Pulmonary artery endothelial cell (primary cell): ENCODE measurements at regions not wholly inside any gene's neighbourhood (a gene's known extent, or its start where the extent isn't known, plus 50 kb on each side); places are given as distances from the start of the nearest gene placed in this dataset.
"Not testable (repeated sequence)": the region's sequence is repeated elsewhere in the genome, so short reads cannot be mapped to it uniquely, and the experiment has no call there.

Experiments used
- DNase-seq: peaks from one replicate; pipeline ENCODE4 v3.0.0-alpha.2; 2011; ENCODE audit warnings: low read depth, low spot score

DNA sequence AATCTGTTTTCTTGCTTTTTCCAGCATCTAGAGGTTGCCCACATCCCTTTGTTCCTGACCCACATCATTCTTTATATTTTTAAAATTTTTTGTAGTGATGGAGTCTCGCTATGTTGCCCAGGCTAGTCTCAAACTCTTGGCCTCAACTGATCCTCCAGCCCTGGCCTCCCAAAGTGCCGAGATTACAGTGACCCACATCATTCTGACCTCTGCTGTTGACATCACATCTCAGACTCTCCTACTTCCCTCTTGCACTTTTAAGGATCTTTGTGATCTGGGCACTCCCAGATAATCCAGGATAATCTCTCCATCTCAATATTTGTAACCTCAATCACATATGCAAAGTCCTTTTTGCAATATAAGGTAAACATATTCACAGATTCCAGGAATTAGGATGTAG, 266.6 kb downstream of the MEX3B start:
- DNase-seq, result no peak

DNA sequence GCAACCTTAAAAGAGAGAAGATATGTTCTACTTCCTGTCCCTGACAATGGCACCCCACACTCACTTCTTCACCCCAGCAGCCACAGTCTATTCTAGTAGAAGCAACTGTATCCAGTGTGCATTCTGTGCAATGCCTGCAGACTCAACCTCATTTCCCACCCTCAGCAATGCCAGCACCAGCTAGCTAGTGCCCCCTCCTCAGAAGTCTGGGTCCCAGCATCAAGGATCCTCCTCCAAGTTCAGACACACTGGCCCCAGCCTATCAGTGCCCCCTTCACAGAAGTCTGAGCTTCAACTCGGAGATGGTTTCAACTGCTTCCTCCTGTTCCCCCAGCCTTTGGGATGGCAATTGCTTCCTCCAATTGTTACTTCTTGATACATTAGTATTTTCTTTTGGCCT, 268.3 kb downstream of the MEX3B start:
- DNase-seq, result no peak

DNA sequence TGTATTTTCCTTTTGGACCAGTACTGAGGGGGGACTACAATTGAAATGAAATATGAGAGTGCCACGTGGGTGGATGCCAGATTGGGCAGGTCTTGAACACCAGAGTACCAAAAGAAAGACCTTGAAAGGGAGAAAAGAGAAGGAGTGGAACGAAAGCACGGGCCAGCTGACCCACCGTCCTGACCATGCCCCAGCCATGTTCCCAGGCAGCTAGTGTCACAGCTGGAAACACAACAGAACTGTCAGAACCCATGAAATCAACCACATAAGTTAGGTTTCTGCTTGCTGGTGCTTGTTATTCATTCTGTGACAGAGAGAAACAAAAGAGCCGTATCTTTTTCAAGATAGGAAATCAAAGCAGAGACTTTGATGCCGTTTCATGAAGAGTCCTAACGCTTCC, 268.8 kb downstream of the MEX3B start:
- DNase-seq, result no peak

DNA sequence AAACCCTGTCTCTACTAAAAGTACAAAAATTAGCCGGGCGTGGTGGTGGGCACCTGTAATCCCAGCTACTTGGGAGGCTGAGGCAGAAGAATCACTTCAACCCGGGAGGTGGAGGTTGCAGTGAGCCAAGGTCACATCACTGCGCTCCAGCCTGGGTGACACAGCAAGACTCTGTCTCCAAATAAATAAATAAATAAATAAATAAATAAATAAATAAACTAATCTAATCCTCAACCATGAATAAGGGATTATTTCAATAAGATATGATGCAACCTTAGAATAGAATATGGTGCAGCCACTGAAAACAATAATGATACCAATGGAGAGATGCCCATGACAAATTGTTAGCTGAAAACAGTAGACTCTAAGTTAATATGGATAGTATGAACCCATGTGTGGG, 270.0 kb downstream of the MEX3B start:
- DNase-seq, result not testable (repeated sequence)

DNA sequence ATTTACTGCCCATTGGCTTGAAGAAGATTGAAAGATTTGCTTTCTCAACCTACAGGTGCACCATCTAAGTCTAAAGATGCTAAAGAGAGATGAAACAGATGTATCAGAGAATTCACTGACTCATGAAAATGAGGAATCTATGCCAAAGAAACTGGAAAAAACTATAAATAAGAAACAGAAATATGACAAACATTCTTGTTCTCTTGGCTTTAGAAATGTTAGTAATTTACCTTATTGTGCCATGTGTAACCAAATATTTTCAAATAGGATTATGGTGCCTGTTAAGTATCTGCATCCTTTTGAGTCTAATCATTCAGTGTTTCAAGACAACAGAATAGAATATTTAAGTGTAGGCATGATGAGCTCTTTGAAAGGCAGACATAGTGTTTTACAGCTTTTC, 271.5 kb downstream of the MEX3B start:
- DNase-seq, result no peak

DNA sequence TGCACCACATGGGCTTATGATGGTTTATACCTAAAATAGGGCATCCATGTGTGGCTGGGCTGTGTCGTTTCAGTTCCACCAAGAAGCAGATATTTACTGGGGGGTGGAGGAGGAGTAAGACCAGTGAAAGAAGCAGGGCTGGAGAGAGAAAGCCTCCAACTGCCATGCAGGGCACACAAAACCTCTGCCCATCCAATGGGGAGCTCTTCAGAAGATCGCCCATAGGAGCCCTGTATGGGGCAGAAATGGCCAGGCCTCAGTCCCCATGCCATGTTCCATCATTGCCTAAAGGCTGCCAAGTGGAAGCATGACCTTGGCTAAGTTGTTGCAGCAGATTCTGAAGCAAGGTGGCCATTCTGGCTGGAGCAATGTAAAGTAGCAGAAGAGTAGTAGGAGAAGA, 277.0 kb downstream of the MEX3B start:
- no peak for DNase-seq

DNA sequence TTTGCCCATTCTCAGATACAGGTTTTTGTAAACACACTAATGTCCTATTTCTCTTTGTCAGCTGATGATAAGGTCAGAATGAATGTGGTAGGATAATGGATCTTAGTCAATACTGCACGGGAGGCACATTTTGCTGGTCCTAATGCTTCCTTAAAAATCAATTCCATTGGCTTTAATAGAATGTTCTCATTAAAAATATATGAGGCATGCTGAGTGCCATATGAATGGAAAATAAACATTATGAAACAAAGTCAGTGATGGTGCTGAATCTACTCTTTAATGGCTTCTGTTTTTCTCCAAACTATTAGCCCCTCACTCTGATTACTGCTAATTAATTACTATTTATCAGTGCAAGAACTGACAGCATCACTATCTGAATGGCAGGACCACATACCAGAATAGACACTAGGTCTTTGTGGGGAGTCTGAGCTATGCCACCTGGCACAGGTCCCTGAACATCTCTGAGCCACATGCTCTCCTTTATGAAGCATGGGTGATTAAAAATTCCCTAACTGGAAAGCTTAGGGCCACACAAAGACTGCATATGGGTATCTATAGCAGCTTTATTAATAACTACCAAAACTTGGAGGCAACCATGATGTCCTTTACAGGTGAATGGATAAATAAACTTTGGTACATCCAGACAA, 278.9 kb downstream of the MEX3B start:
- DNase-seq, result no peak

DNA sequence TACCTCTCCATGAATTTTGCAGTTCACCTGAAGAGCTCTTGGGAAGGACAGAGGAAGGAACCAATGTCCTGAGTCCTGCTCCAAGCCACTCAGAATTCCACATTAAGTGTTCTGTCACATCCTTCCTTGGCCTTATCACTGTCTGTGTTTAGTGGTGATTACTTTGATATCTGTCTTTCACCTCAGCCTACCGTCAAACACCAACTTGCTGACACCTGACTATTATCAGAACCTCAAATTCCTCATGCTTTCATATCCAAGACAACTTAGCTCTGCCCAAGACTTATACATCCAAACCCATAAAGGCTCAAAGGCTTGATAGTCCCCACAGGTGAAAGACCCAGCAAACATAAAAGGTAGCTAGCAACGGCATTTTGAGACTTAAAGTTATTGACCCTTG, 280.0 kb downstream of the MEX3B start:
- no peak for DNase-seq

DNA sequence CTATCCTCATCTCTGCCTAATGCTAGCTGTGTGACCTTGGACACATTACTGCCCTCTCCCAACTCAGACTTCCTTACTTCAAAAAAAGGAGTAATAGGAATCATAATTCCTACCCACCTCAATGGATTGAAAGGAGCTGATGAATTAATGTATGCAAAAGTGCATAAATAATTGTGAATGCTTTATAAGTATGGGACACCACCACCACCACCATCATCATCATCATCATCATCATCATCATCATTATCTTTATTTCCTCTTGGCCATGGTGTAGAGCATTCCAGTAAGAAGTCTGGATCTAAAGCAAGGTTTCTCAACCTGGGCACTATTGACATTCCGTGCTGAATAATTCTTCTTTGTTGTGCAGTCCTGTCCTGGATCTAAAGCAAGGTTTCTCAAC, 282.5 kb downstream of the MEX3B start:
- DNase-seq, result no peak

DNA sequence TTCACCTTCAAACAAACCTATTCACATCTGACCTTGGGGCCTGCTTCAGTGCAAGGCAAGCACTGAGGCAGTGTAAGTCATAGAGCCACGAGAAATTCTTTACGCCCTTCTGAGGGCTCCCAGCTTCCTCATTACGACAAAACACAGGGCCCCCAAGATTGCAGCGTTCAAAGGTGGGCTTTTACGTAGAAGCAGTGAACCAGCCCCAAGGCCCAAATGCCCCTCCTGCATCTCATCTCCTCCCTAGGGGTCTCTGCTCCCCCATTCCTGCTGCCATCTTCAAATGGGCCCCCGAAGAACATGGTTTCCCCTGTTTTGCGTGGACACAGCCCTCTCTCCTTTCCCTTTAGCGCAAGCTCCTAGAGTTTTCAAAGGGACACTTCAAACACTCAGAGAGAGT, 285.1 kb downstream of the MEX3B start:
- no peak for DNase-seq

DNA sequence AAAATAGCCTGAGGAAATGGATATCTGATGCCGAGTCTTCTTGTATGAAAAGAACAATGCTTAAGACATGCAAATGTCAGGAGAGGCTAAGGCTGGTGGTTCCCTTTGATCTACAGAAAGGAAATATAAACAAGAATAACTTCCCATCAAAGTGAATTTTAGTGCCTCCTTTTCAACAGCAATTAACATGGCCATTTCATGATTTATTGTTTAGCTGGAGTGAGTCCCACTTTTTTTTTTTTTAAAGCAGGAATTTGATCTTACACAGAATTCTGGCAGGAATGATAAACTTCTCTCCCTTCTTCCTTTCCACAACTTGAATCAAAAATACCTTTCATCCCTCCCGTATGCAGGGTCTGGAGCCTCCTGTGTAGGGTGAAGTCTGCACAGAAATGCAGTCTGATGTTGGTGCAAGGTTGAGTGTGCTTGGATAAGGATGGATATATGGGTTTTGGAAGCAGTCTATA, 287.0 kb downstream of the MEX3B start:
- no peak for DNase-seq

DNA sequence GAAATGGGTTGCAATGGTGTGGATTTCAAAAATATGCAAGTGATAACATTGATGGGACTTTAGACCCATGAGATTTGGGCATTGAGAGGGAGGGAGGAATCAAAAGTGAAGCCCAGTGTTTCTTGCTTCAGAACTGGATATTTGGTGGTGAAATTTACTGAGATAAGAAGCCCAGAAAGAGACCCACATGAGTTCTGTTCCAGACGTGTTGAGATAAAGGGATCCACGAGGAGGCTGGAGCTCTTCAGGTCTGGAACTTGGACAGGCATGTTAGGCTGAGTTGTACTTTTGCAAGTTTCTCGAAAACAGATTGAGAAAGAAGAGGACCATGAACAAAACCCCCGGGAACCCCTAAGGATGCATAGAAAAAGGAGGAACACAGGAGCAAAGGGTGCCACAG, 290.2 kb downstream of the MEX3B start:
- DNase-seq, result no peak

DNA sequence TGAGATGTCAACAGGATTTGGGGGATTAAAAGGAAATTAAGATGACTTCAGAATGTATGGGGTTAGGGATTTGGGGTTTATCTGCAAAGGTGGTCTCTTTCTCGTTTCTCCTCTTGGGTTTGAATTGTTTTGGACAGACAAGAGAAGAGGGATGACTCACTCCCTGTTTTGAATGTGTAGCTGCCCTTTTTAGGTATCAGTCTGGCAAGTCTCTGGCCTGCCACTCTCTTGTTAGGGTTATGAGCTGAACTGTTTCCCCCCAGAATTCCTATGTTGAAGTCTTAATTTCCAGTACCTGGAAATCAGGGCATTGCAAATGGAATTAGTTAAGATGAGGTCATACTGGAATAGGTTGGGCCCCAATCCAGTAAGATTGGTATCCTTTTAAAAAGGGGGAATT, 291.7 kb downstream of the MEX3B start:
- DNase-seq, result no peak

DNA sequence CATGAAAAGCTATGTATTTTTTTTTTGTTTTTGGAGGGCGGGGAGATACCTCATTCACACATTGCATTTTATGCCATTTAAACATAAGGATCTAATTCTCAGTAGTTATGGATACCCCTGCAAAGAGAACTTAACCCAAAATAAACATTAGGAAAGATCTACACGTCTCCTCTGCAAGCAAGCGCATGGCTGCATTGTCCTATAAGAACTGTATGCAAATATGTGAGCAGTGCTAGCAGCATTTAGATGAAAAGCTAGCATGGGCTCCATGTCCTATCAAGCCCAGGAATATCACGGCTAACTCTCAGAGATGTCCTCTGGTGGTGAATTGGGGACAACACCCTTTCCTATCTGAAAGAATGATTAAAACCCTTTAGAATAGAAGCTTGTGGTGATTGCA, 292.8 kb downstream of the MEX3B start:
- DNase-seq, result no peak

DNA sequence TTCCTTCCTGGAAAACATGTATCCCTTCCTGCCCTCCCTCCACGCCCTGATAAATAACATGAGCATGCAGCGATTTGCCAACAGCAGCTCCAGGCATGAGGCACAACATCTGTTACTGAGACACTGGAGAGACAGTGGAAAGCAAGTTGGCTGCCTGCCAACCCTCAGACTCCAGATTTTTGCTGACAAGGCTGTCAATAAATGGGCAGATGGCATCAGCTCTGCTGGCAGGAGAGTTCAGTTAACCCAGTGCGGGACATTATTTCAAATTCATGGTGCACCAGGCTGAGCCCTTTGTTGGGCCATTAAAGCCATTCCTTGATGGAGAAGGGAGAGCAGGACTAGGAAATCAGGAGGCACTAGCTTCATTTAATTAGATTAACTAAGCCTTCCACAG, 293.3 kb downstream of the MEX3B start:
- no peak for DNase-seq

DNA sequence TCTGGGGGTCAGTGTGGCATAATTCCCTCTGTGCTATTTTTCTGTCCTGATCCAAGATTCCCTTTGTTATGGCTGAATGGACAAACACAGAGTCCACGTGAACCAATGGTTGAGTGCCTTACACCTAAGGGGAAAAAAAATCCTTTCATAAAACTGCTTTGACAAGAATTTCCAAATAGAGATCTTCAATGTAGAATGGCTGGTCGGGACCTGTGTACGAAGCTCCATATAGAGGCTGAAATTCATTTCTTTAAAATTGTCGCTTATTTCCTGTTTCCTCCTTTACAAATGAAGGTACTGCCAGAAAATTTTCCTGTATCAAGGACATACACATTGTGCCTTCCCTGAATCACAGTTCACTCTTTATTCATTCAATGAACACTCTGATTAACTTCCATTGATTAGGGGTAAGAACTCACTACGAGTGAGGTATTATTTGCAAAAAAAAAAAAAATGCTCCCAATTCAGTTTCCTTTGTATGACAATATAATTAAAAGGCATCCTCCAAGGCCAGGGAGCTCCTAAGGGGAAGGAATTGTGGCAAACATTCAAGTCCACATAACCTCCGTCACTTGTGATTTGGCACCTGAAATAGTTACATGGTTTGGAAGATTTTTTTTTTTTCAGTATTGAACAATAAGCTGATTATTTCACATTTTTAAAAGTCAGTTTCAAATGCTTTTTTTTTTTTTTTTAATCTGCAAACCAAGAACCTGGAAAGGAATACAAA, 293.8 kb downstream of the MEX3B start:
- DNase-seq, result no peak

DNA sequence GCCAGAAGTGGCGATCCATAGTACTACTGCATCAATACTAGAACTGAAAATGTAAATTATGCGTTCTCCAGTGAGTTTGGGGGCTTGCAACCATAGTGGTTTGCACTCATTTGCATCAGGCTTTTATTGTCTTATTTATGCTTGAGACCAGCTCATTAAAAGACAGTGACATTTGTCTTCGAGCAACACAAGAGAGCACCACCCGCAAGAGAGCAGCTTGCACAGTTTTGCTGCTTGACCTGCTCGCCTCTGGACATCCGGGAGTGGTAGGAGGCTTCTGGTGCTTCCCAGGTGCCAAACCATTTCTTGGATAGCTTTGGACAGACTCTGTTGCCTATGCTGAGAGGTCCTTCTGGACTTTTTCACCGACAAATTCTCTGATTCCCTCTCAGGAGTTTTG, 294.6 kb downstream of the MEX3B start:
- no peak for DNase-seq

DNA sequence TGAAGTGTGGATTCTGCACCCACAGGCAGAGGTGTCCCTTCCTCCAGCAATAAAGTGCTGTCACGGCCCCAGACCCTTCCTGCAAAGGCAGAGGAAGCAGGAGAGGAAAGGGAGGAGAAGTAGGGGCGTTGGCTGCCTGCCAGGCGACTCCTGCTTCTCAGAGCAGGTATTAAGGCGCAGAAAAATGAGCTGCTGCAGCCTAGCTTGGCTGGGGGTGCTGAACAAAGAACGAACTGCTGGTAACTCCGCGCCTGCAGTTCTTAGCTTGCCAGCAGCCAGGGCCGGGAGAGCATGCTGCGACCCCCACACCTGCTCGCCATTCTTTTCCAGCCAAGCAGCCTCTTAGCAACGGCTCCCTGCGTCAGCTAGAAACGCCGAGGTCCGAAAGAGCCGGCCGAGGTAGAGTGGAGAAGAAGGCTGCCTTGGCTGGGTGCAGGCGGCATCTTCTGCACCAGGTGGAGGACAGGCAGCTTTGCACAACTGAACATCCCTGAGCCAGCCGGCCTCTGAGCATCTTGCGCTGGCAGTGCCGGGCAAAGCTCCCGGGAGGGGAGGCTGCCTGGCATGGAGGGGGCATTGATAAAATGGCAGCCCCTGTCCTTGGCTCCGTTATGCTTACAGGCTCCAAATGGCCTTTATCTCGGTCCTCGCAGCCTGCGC, 296.0 kb downstream of the MEX3B start:
- DNase-seq, result no peak

DNA sequence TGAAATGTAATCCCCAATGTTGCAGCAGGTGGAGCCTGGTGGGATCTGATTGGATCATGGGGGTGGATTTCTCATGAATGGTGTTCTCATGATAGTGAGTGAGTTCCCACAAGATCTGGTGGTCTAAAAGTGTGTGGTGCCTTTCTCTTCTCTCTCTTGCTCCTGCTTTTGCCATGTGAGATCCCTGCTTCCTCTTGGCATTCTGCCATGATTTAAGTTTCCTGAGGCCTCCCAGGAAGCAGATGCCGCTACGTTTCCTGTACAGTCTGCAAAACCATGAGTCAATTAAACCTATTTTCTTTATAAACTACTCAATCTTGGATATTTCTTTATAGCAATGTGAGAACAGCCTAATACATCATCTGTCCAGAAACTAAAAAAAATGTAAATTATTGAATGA, 298.3 kb downstream of the MEX3B start:
- no peak for DNase-seq

DNA sequence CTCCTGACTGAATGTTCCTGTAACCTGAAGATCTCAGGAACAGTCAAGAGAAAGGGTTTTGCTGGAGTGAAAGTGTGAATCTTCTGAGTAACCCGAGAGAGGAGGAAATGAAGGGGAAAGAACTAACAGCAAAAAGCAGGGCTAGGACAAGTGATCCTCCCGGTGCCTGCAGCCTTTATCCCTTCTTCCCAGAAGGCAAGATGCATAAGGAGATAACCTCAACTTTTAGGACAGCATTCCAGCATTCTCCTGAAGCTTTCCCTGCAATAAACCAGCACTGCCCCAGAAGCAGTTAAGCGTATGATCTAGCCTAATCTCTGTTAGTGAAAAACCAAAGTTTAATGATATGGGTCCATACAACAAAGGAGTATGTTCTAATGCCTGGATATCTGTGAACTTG, 298.8 kb downstream of the MEX3B start:
- no peak for DNase-seq

DNA sequence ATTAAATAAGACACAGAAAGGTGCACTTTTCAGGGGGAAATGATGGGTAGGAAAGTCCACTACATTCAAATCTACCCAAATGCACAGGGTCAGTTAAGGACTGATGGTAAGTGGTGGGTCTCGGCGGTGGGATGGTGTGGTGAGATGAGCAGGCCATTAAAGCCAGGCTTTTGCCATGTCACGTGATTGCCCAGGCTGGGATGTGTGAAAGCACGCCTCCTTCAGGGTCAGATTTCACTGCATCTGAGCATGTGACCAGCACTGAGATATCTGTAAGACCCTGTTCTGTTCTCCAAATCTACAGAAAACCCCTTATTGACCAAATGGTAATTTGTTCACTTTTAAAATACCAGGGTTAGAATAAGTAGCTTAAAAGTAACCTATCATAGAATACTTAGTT, 301.5 kb downstream of the MEX3B start:
- DNase-seq, result no peak

DNA sequence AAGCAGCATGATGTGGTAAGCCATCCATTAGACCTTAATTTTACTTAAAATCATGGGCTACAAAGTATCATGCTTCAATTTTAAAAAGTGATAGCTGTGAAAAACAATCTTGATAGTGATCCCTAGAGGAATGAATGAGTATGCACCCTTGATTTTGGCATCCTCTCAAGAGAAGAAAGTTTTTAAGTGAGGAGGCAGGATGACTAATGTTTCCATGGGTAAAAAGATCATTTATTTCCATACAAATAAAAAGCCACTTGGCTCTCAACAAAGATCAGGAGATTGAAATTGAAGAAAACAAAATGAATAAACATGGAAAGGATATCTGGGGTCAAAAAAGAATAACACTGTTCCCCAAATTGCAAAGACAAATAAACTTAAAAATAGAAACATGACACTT, 305.4 kb downstream of the MEX3B start:
- no peak for DNase-seq

DNA sequence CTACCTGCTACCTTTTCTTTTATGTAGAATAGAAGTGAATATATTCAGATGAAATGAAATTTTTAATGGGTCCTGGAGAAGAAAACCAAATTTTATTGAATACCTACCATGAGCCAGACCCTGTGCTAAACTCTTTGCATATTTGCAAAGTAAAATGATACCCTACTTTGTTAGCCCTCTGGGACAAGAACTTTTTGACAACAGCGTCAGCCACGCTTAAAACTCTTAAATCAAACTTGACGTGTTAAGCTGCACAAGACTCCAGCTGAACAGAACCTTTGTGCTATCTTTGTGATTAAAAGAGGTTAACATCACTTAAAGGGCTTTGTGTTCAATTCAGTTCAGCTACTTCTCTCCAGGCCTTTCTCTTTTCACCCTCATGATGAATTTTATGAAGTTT, 316.5 kb downstream of the MEX3B start:
- no peak for DNase-seq
